K562 (cell line): ENCODE measurements at regions not wholly inside any gene's neighbourhood (a gene's known extent, or its start where the extent isn't known, plus 50 kb on each side); places are given as distances from the start of the nearest gene placed in this dataset.

ENCODE experiments used
- ATAC-seq: fragments of 200-7000 bp; cut with Tn5 transposase; 3 replicates; pipeline ENCODE4 v1.9.1; 2020; ENCODE audit warnings: moderate library complexity
- BruUV-seq: library from RNA; stranded (reverse); fragments of 400-500 nt; replicated peaks from 2 replicates; lab custom pipeline; 2021; lab: Mats Ljungman, UMichigan
- CTCF ChIA-PET: fragments of 300-600 bp; formaldehyde crosslinking; extraction: SDS; loops from one replicate; lab custom pipeline; 2021; ENCODE audit warnings: low intra/inter-chr PET ratio; lab: Yijun Ruan, JAX
- POLR2A ChIA-PET: fragments of 300-600, 350-650 bp; sonication (Branson Sonifier 250); formaldehyde crosslinking; extraction: SDS; loops from one replicate; lab custom pipeline; 2021; ENCODE audit warnings: antibody characterized with exemption, inconsistent platforms; lab: Yijun Ruan, JAX
- DNase-seq, 4 experiments: peaks; one replicate each; pipeline versions ENCODE4 v3.0.0 to v3.0.0-alpha.2; 2011 to 2018; ENCODE audit warnings: low spot score in 3 of 4, mixed read lengths in 3 of 4; ENCODE audit errors: extremely low read depth in 1 of 4
- FAIRE-seq: peaks from 2 replicates; lab custom pipeline; 2011; peaks lifted over from hg19 to GRCh38; lab: Jason Lieb, UNC
- H2AFZ ChIP-seq: 2 replicates; pipeline ENCODE4 v1.6.0; 2011; ENCODE audit warnings: low read depth, low read length, control low read depth, inconsistent platforms
- H3K27ac ChIP-seq: fragments of 200-600 bp; 3 replicates; pipeline ENCODE4 v1.8.0; 2011; ENCODE audit warnings: low read depth, mild to moderate bottlenecking, control low read depth, inconsistent platforms, low read length, moderate library complexity, mixed read lengths; ENCODE audit errors: extremely low read depth
- H3K27me3 ChIP-seq, 2 experiments: fragments of 300-600 bp in 1 of 2; 2 replicates in 1 of 2; 3 replicates in 1 of 2; pipeline versions ENCODE4 v1.6.0 to v1.8.0; 2011; ENCODE audit warnings: inconsistent platforms in 2 of 2, low read length in 2 of 2, mild to moderate bottlenecking in 1 of 2, mixed read lengths in 1 of 2, moderate library complexity in 1 of 2; ENCODE audit not compliant: control insufficient read depth in 2 of 2, insufficient read depth in 2 of 2
- H3K36me3 ChIP-seq: fragments of 300-600 bp; 3 replicates; pipeline ENCODE4 v1.8.0; 2011; ENCODE audit warnings: mild to moderate bottlenecking, low read length, inconsistent platforms; ENCODE audit not compliant: control insufficient read depth, insufficient read depth
- H3K4me1 ChIP-seq, 2 experiments: fragments of 200-600 bp in 1 of 2; replicated peaks in 1 of 2; 2 replicates in 1 of 2; 3 replicates in 1 of 2; pipeline versions ENCODE4 v1.5.1 to v1.8.0; 2011; ENCODE audit warnings: inconsistent platforms in 2 of 2, low read length in 2 of 2, mild to moderate bottlenecking in 1 of 2, mixed read lengths in 1 of 2, moderate library complexity in 1 of 2; ENCODE audit not compliant: control insufficient read depth in 2 of 2, insufficient read depth in 2 of 2
- H3K4me2 ChIP-seq: 2 replicates; pipeline ENCODE4 v1.6.1; 2011; ENCODE audit warnings: low read length, control low read depth, inconsistent platforms, mixed read lengths; ENCODE audit not compliant: insufficient read depth
- H3K4me3 ChIP-seq: fragments of 200-600 bp; sonication (generic), shearing (Covaris generic); 2 replicates; pipeline ENCODE4 v1.5.1; 2016; ENCODE audit warnings: control low read depth, inconsistent platforms
- H3K79me2 ChIP-seq: fragments of 200-600 bp; 3 replicates; pipeline ENCODE4 v1.8.0; 2011; ENCODE audit warnings: low read length, inconsistent platforms; ENCODE audit not compliant: control insufficient read depth, insufficient read depth
- H3K9ac ChIP-seq, 2 experiments: 2 replicates each; pipeline versions ENCODE4 v1.6.0 to v1.6.1; 2011; ENCODE audit warnings: low read depth in 2 of 2, low read length in 2 of 2, control low read depth in 1 of 2, inconsistent platforms in 1 of 2, mild to moderate bottlenecking in 1 of 2, mixed read lengths in 1 of 2; ENCODE audit not compliant: insufficient read depth in 1 of 2
- H3K9me1 ChIP-seq: one replicate; pipeline ENCODE4 v1.6.0; 2011; ENCODE audit warnings: inconsistent platforms, mild to moderate bottlenecking, low read length, moderate library complexity; ENCODE audit not compliant: control insufficient read depth, insufficient read depth
- H3K9me3 ChIP-seq: replicated peaks from 2 replicates; pipeline ENCODE4 v1.5.1; 2011; ENCODE audit warnings: low read depth, low read length, inconsistent platforms; ENCODE audit not compliant: control insufficient read depth, insufficient read depth
- H4K20me1 ChIP-seq: replicated peaks from 2 replicates; pipeline ENCODE4 v1.6.1; 2011; ENCODE audit warnings: low read length, inconsistent platforms, mixed read lengths; ENCODE audit not compliant: control insufficient read depth, insufficient read depth
- BRD9 ChIP-seq: fragments of 450-650 bp; IDR thresholded peaks from 2 replicates; pipeline ENCODE4 v1.6.1; 2018; ENCODE audit warnings: low read depth; ENCODE audit not compliant: partially characterized antibody
- GTF2E2 ChIP-seq: fragments of 200-800 bp; sonication (Bioruptor generic); IDR thresholded peaks from 2 replicates; pipeline ENCODE4 v1.6.1; 2016; ENCODE audit warnings: missing genetic modification characterization, missing compliant biosample characterization
- HNRNPH1 ChIP-seq: fragments of 200-400 bp; formaldehyde crosslinking; optimal IDR thresholded peaks from 2 replicates; pipeline ENCODE3; 2017; ENCODE audit warnings: low read depth, mild to moderate bottlenecking, low read length, moderate library complexity
- IRF2 ChIP-seq: sonication (generic); formaldehyde crosslinking; IDR thresholded peaks from 2 replicates; pipeline ENCODE4 v1.8.1; 2022; ENCODE audit warnings: mild to moderate bottlenecking, missing genetic modification reagents
- KAT7 ChIP-seq: sonication (generic); formaldehyde crosslinking; IDR thresholded peaks from 2 replicates; pipeline ENCODE4 v1.8.0; 2022; ENCODE audit warnings: missing genetic modification reagents, mild to moderate bottlenecking, borderline replicate concordance
- PHTF2 ChIP-seq: fragments of 250-450 bp; sonication (Bioruptor Pico); IDR thresholded peaks from 2 replicates; pipeline ENCODE4 v1.5.0; 2021; ENCODE audit warnings: mild to moderate bottlenecking
- PTTG1 ChIP-seq: fragments of 450-650 bp; IDR thresholded peaks from 2 replicates; pipeline ENCODE4 v1.6.1; 2016; ENCODE audit warnings: low read depth, mild to moderate bottlenecking, missing genetic modification characterization, missing compliant biosample characterization
- TFAM ChIP-seq: fragments of 250-450 bp; sonication (Bioruptor Pico); conservative IDR thresholded peaks from 2 replicates; pipeline ENCODE4 v1.5.0; 2021; ENCODE audit warnings: mild to moderate bottlenecking, moderate library complexity
- ZC3H4 ChIP-seq: sonication (generic); formaldehyde crosslinking; IDR thresholded peaks from 2 replicates; pipeline ENCODE4 v1.9.0; 2021; ENCODE audit warnings: missing genetic modification reagents, borderline replicate concordance
- ZNF146 ChIP-seq: IDR thresholded peaks from one replicate; pipeline ENCODE4 v1.6.1; 2018; ENCODE audit warnings: missing compliant biosample characterization; ENCODE audit not compliant: unreplicated experiment
- ZNF699 ChIP-seq: fragments of 250-450 bp; sonication (Bioruptor Pico); IDR thresholded peaks from 2 replicates; pipeline ENCODE4 v1.8.0; 2021; ENCODE audit warnings: mild to moderate bottlenecking, moderate library complexity; ENCODE audit not compliant: insufficient replicate concordance
- WGBS: fragments of 100-300 bp; shearing (Covaris generic); methylation state at CpG from one replicate; pipeline ENCODE4 v1.1.6; 2016; ENCODE audit warnings: low coverage, mixed read lengths; ENCODE audit not compliant: insufficient coverage; ENCODE audit errors: missing lambda C conversion rate; 5-methylcytosine and 5-hydroxymethylcytosine counted together
- in situ Hi-C: fragments of 300-500 bp; cut with MboI; formaldehyde crosslinking; loops from 4 replicates; pipeline ENCODE4 v1.15.0; 2018; ENCODE audit warnings: inconsistent platforms, mixed read lengths
- intact Hi-C: fragments of 100-400 bp; cut with micrococcal nuclease; formaldehyde crosslinking; loops from 2 replicates; pipeline ENCODE4 v1.14.2; 2022
- TF ChIP-seq, protein P1 (sequence below): sonication (generic); formaldehyde crosslinking; IDR thresholded peaks from 2 replicates; pipeline ENCODE4 v1.8.1; 2023; ENCODE audit warnings: mild to moderate bottlenecking, missing genetic modification reagents

DNA sequence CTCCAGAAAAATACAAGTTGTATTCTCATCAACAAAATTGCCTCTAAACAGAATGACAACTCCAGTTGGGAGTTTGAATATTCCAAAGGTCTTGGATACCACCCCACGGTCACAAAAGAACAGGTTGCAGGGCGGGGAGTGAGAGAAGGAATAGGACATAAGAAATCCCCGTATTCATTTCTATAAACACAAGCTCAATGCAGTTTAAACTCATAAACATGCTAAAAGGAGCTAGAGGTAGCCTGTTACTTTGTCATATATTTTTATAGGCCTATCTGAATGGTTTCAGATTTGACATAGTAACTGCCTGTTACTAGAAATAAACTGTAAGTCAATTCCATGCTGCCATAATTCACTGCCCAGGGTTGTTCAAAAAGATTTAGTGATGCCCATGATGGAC is 567.5 kb downstream of the BCL11A start (continued):
- TF ChIP-seq PHTF2 (CRISPR knock-in tag), result no peak
- TF ChIP-seq, protein P1, sequence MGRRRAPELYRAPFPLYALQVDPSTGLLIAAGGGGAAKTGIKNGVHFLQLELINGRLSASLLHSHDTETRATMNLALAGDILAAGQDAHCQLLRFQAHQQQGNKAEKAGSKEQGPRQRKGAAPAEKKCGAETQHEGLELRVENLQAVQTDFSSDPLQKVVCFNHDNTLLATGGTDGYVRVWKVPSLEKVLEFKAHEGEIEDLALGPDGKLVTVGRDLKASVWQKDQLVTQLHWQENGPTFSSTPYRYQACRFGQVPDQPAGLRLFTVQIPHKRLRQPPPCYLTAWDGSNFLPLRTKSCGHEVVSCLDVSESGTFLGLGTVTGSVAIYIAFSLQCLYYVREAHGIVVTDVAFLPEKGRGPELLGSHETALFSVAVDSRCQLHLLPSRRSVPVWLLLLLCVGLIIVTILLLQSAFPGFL (CRISPR knock-in tag), result no peak
- TF ChIP-seq TFAM (CRISPR knock-in tag), result no peak
- TF ChIP-seq BRD9, result no peak
- no peak for TF ChIP-seq GTF2E2
- no peak for TF ChIP-seq KAT7 (CRISPR knock-in tag)

GRCh38 chr2:59974051-59974766 is 579.2 kb downstream of the BCL11A start:
- WGBS, result 0% methylated on average over 4 of the region's 4 CpGs
- in situ Hi-C loops, result no loop called here
- Histone ChIP-seq H3K27me3 (no peaks in the 10 kb centered on the region), H3K4me2 (no peak overlapping the region), H3K9me1 (no peaks in the 10 kb centered on the region), H2AFZ (no peak overlapping the region), H3K36me3 (no peaks in the 10 kb centered on the region), H3K4me1 (no peaks in the 10 kb centered on the region), H3K9ac (no peak overlapping the region), H4K20me1 (no peaks in the 10 kb centered on the region), H3K27ac (no peak overlapping the region), H3K9me3 (no peaks in the 10 kb centered on the region), H3K79me2 (no peaks in the 10 kb centered on the region), H3K4me3 (no peak overlapping the region)
- ChIA-PET CTCF (no interaction called here), POLR2A (interaction anchor here (1.1 kb wide), 1 partner anchor 143 kb away, joined by 3 read pairs; no protein-coding TSS in a partner anchor)
- DNase-seq, result no peak
- BruUV-seq, result no TSS peak
- intact Hi-C loops, result no loop called here
- no peak for FAIRE-seq
- ATAC-seq, result no peak
- TF ChIP-seq IRF2 (CRISPR knock-in tag), result no peak
- TF ChIP-seq ZNF146, result no peak
- no peak for TF ChIP-seq HNRNPH1
- TF ChIP-seq PTTG1, result no peak
- TF ChIP-seq ZNF699 (CRISPR knock-in tag), result no peak
- no peak for TF ChIP-seq ZC3H4
